Posterior vena cava (tissue), 2 donors: ENCODE measurements at regions not wholly inside any gene's neighbourhood (a gene's known extent, or its start where the extent isn't known, plus 50 kb on each side); places are given as distances from the start of the nearest gene placed in this dataset.
"Not testable (repeated sequence)": the region's sequence is repeated elsewhere in the genome, so short reads cannot be mapped to it uniquely, and the experiment has no call there.

ENCODE experiments used
- DNase-seq: peaks from one replicate; pipeline ENCODE4 v3.0.0-alpha.2; 2020; ENCODE audit warnings: low spot score
- intact Hi-C, 2 donors: fragments of 100-400 bp; cut with DNase I; formaldehyde crosslinking; loops; one replicate each; pipeline versions ENCODE4 v1.14.1 to v1.14.2; 2022 to 2023
- donor health status: DM: yes; HTN: yes; CAD: no.
- donor health status: DM: yes; HTN: yes; CAD: no.

GRCh38 chrX:150257353-150258175, 105.6 kb upstream of the MAMLD1 start:
- intact Hi-C loops: loop anchor here in 1 of 2 donors (10.0 kb wide), 1 partner anchor 237 kb away; no protein-coding TSS in a partner anchor
- DNase-seq: no peak

- no peak for DNase-seq
- intact Hi-C loops: loop anchor here in 1 of 2 donors (10.0 kb wide), 1 partner anchor 237 kb away; no protein-coding TSS in a partner anchor
Measured at GRCh38 chrX:150258176-150258425, 105.0 kb upstream of the MAMLD1 start.

GRCh38 chrX:150258463-150259430, 104.4 kb upstream of the MAMLD1 start:
- DNase-seq: no peak
- intact Hi-C loops: loop anchor here in 1 of 2 donors (10.0 kb wide), 1 partner anchor 236 kb away; no protein-coding TSS in a partner anchor

- intact Hi-C loops: no loop called here
- no peak for DNase-seq
Measured at GRCh38 chrX:150262456-150262855, 100.7 kb upstream of the MAMLD1 start.

GRCh38 chrX:150268839-150269355, 94.2 kb upstream of the MAMLD1 start:
- intact Hi-C loops: no loop called here
- DNase-seq: no peak

GRCh38 chrX:150269605-150270254, 93.4 kb upstream of the MAMLD1 start:
- intact Hi-C loops: loop anchor here in 1 of 2 donors (5.0 kb wide), 1 partner anchor 1093 kb away; no protein-coding TSS in a partner anchor
- no peak for DNase-seq

- intact Hi-C loops: loop anchor here in 1 of 2 donors (5.0 kb wide), 1 partner anchor 1092 kb away; no protein-coding TSS in a partner anchor
Measured at GRCh38 chrX:150270622-150271021, 92.5 kb upstream of the MAMLD1 start.

GRCh38 chrX:150273575-150274294, 89.4 kb upstream of the MAMLD1 start:
- DNase-seq: not testable (repeated sequence)
- intact Hi-C loops: loop anchor here in 1 of 2 donors (5.0 kb wide), 1 partner anchor 1089 kb away; no protein-coding TSS in a partner anchor

More at GRCh38 chrX:150270622-150271021, 92.5 kb upstream of the MAMLD1 start:
- no peak for DNase-seq

GRCh38 chrX:150282953-150283352, 80.2 kb upstream of the MAMLD1 start:
- DNase-seq: no peak
- intact Hi-C loops: no loop called here

- no peak for DNase-seq
- intact Hi-C loops: no loop called here
Measured at GRCh38 chrX:150291014-150291413, 72.1 kb upstream of the MAMLD1 start.

- intact Hi-C loops: no loop called here
- no peak for DNase-seq
Measured at GRCh38 chrX:150293311-150294013, 69.7 kb upstream of the MAMLD1 start.

- DNase-seq: no peak
- intact Hi-C loops: no loop called here
Measured at GRCh38 chrX:150298841-150299551, 64.1 kb upstream of the MAMLD1 start.

GRCh38 chrX:150299579-150299978, 63.5 kb upstream of the MAMLD1 start:
- intact Hi-C loops: no loop called here
- no peak for DNase-seq

GRCh38 chrX:150303386-150304097, 59.6 kb upstream of the MAMLD1 start:
- DNase-seq: no peak
- intact Hi-C loops: no loop called here

- no peak for DNase-seq
- intact Hi-C loops: no loop called here
Measured at GRCh38 chrX:150306002-150306401, 57.1 kb upstream of the MAMLD1 start.

- intact Hi-C loops: no loop called here
- no peak for DNase-seq
Measured at GRCh38 chrX:150308041-150308440, 55.1 kb upstream of the MAMLD1 start.
